Endothelial cell of hepatic sinusoid (primary cell): ENCODE measurements at regions not wholly inside any gene's neighbourhood (a gene's known extent, or its start where the extent isn't known, plus 50 kb on each side); places are given as distances from the start of the nearest gene placed in this dataset.

ENCODE experiments used
- in situ Hi-C: cut with HindIII; loops from 2 replicates; pipeline ENCODE4 v1.10.0; 2017; ENCODE audit warnings: low sequenced_read_pairs

DNA sequence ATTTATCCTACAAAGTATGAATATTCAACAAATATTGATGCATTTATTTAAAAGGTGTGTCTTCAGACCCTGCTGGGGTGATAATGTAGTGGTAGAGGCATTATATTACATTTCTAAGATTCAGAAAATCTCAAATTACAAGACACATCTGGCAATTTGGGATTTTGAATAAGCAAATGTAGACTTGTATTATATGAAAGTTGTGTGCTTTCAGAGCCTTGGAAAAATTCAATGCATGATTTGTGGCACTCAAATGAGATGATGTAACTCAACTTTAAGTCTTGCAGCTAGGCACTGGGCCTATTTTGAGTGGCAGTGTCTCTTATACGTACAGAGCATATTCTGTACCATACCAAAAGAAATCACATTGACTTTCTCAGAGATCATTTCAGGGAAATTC, 214.4 kb downstream of the ETS1 start:
- in situ Hi-C loops: no loop called here

DNA sequence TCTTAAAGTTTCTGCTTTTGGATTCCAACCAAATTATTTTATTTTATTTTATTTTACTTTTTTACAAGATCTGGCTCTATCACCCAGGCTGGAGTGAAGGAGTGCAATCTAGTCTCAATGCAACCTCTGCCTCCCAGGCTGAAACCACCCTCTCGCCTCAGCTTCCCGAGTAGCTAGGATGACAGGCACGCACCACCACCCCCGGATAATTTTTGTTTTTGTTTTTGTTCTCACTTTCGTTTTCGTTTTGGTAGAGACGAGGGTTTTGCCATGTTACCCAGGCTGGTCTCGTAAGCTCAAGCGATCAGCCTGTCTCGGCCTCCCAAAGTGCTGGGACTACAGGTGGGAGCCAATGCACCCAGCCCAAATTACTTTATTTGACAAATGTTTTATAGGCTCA, 219.8 kb downstream of the ETS1 start:
- in situ Hi-C loops: loop anchor here (5.0 kb wide), 1 partner anchor 50 kb away; no protein-coding TSS in a partner anchor

- in situ Hi-C loops: loop anchor here (5.0 kb wide), 1 partner anchor 48 kb away; no protein-coding TSS in a partner anchor
Observed at GRCh38 chr11:128365044-128365443, 222.3 kb downstream of the ETS1 start.

DNA sequence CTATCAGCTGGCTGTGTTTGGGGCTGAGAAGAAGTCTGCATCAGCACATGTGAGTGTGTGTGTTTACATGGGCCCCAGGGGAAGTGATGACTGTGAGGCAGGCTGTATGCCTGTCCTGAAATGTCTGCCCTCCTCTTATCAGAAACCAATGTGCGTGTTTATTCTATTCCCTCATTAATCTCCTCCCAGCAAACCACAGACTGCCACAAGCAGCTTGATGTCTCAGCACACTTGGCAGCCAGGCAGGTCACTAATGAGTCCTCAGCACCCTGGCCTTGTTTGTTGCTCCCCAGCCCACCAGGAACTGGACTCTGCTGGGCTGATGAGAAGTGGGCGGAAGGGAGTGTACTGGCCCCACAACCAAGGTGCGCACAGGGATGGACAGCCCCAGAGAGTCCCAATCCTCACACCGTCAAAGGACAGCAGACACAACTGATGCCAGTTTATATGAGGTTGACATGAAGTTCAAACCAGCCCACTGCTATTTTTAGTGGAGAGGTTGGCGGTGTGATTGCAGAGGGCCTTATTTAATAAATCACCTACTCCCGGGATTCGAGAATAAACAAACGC, 225.8 kb downstream of the ETS1 start:
- in situ Hi-C loops: no loop called here

DNA sequence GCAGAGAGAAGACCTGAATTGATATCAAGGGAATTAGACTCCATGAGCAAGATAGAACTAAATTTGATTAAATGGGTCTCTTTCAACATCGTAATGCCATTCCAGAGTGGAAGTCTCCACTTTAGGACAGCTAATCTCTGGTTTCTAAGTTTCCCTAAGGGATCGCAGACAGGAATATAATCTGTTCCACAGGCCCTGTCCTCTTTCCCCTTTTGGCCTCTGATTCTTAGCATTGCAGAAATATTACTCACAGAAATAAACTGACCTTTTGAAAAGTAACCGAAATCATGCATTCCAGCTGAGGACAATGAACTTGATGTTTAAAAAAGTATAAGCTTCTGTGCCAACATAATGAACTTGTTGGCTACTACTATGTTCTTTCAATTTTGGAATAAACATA, 227.8 kb downstream of the ETS1 start:
- in situ Hi-C loops: no loop called here

- in situ Hi-C loops: no loop called here
Observed at GRCh38 chr11:128357073-128357472, 230.3 kb downstream of the ETS1 start.

DNA sequence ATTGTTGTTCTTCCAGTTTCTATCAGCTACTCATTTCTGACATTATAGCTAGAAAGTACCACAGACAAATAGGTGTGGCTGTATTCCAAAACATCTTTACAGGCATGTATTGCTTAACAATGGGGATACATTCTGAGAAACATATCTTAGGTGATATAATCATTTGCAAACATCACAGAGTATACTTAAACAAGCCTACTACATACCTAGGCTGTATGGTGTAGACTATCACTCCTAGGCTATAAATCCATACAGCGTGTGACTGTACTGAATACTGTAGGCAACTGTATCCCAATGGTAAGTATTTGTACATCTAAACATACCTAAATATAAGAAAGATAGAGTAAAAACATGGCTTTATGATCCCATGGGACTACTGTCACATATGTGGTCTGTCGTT, 231.8 kb downstream of the ETS1 start:
- in situ Hi-C loops: no loop called here

- in situ Hi-C loops: no loop called here
Observed at GRCh38 chr11:128354476-128354875, 232.9 kb downstream of the ETS1 start.

DNA sequence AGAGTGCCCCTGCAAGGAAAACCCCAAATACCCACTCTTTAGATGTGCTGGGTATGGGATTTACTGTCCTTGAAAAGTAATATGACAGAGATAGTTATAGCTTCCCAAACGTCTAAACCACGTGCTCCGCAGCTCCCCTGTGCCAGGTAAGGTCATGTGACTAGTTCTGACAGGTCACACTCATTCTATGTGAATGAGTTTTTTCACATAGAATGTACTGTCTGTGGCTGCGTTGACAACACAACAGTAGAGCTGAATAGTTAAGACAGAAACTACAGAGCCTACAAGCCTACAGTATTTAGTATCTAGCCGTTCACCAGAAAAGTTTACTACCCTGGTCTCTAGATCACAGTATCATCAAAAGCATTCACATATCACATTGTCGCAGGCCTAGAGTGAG, 236.2 kb downstream of the ETS1 start:
- in situ Hi-C loops: no loop called here

- in situ Hi-C loops: no loop called here
Observed at GRCh38 chr11:128349650-128350299, 237.6 kb downstream of the ETS1 start.

DNA sequence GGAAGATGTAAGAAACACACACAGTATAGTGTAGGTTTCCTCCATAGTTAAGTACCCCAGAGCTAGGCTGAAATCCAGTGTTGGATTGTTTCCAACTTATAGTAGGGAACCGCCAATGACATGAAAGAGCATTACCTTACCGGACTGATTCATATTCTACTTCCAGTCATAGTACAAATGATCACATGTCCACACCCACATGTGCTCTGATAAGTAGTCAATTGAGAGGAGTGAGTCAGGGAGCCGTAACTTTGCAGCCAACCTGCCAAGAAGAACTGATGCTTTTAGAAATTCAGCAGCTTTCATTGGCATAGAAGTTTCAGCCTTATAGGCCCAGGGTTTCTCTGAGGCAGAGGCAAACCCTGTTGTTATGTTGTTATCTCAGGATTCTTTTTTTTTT, 240.6 kb downstream of the ETS1 start:
- in situ Hi-C loops: no loop called here

DNA sequence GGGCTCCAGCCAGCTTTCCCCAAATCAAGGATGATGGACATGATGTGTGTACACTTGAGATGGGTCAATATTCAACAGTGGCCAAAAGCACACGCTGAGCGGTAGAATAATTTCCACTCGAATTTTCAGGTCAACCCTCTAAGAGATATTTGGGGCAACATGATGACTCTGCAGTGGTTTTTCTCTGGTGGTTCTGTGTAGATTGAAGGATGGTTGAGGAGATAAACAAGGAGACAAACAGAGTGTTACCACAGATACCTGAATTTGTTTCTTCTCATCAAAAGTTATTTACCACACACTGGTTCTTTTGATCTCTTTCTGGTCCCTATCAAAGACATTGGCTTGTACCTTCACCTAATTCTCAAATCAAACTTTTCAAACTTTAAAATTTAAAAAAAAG, 242.0 kb downstream of the ETS1 start:
- in situ Hi-C loops: no loop called here

DNA sequence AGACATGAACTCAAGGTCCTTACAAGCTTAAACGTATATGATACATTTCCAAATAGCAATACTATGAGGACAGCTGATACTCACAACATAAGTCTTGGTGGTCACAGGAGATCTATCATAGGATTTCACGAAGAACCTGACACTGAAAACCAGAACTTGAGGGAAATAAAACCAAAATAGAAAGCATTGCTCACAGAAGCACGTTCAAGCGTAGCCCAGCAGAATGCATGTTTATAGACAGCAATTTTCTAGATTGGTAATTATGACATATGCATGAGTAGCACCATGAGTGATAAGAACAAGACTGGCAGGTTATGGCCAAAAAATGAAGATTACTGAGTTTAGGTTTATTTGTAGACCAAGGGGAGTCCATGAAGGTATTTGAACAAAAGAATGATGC, 243.5 kb downstream of the ETS1 start:
- in situ Hi-C loops: no loop called here

- in situ Hi-C loops: no loop called here
Observed at GRCh38 chr11:128343135-128343514, 244.2 kb downstream of the ETS1 start.

- in situ Hi-C loops: no loop called here
Observed at GRCh38 chr11:128342511-128343134, 244.7 kb downstream of the ETS1 start.

GRCh38 chr11:128341280-128342248, 245.8 kb downstream of the ETS1 start:
- in situ Hi-C loops: no loop called here

DNA sequence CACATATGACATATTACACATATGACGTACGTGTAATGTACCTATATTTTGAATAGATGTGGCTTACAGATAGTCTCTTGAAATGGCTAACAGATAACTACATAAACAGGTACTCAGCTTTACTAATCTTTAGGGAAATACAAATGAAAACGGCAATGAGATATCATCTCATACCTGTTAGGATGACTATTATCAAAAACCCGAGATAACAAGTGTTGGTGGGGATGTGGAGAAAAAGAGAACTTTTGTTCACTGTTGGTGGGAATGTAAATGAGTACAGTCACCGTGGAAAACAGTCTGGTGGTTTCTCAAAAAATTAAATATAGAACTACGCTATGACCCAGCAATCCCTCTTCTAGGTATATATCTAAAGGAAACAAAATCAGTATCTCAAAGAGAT, 247.6 kb downstream of the ETS1 start:
- in situ Hi-C loops: no loop called here

GRCh38 chr11:128338811-128339210, 248.5 kb downstream of the ETS1 start:
- in situ Hi-C loops: no loop called here

DNA sequence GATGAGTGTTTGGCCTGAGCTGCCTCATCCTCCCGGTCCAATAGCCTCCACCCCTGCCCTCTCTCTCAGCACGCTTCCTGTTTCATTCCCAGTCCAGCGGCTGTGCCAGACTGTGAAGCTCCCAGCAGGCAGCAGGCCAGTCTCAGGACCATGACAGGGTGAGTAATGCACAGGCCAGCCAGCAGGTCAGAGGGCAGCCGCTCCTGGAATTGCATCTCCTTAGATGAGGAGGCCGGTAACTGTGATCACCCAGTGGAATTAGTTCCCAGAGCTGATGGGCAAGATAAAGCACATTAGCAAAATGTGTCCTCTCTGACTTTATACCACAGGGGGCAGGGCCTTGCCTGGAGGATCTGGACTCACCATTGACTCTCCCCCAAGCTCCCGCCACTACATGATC, 251.2 kb downstream of the ETS1 start:
- in situ Hi-C loops: no loop called here

- in situ Hi-C loops: no loop called here
Observed at GRCh38 chr11:128335729-128336128, 251.6 kb downstream of the ETS1 start.

DNA sequence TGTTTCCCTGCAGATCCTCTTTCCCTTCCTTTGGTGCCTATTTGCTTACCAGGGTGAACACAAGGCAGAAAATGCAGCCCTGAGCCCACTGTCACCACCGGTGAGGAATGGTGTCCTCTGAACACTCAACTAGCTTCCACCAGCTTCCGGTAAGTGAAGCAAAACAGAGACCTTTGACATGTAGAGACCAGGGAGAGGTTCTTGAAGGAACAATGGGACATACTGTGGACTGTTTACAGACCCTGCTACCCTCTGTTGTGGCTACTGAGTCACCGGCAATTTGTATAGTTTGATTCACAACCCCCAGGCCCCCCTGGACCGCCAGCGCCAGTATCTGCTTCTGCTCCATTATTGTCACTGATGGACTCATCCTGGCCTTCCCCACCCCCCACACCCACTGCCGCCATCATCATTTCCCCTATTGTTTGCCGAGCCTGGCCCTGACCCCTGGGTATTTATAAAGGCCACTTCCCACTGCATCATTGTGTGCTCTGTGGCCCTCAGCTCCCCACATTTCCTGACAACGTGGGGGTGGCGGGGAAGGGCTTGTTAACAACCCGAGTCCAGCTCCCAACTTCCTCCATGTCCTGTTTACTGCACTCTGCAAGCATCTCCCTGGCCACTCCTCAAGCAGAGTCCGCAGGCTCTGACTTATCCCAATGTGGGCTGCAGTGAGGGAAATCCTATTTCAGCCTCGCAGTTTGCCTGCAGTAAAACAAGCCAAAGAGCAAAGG, 252.9 kb downstream of the ETS1 start:
- in situ Hi-C loops: no loop called here
